ENCODE measurements at regions not wholly inside any gene's neighbourhood (a gene's known extent, or its start where the extent isn't known, plus 50 kb on each side); places are given as distances from the start of the nearest gene placed in this dataset.

GRCh38 chr12:124502379-124502778 is 65.0 kb downstream of the NCOR2 start:
- peaks cover 20% of the 10 kb centered on the region for H3K79me2 ChIP-seq (ENCODE audit: control insufficient read depth, insufficient read depth, low read length)
- H2AFZ ChIP-seq (ENCODE audit: low read length) = no peak overlapping the region
- H3K27ac ChIP-seq (ENCODE audit: insufficient read depth, low read length) = no peak overlapping the region
- TF ChIP-seq EZH2 (IDR thresholded peaks at IDR 0.05; ENCODE audit: low read length, missing control alignments) (no peak), CTCF (conservative IDR thresholded peaks at IDR 0.05 in 1 of 2, IDR thresholded peaks at IDR 0.05 in 1 of 2; ENCODE audit: low read depth in 1 of 2, low read length in 2 of 2) (no peak)
- no peaks in the 10 kb centered on the region for H3K9me3 ChIP-seq (ENCODE audit: control insufficient read depth, insufficient read depth, low read depth, low read length)
- H3K4me3 ChIP-seq (replicated peaks in 1 of 4; ENCODE audit: control extremely low read depth in 1 of 4, insufficient read depth in 1 of 4, low read depth in 3 of 4, low read length in 4 of 4) = no peak overlapping the region
- peaks cover 32% of the 10 kb centered on the region for H3K4me1 ChIP-seq (ENCODE audit: control insufficient read depth, extremely low read depth, insufficient read depth, low read length)
- H3K27me3 ChIP-seq (ENCODE audit: control insufficient read depth, insufficient read depth, low read length) = no peaks in the 10 kb centered on the region
- no peak for DNase-seq (ENCODE audit: low read depth in 2 of 2)
- H3K36me3 ChIP-seq (ENCODE audit: control insufficient read depth, insufficient read depth, low read length) = no peaks in the 10 kb centered on the region
- no peak overlapping the region for H3K4me2 ChIP-seq (ENCODE audit: extremely low read depth, insufficient read depth, low read length)
- no peak overlapping the region for H3K9ac ChIP-seq (ENCODE audit: insufficient read depth, low read length)
- H4K20me1 ChIP-seq (ENCODE audit: control insufficient read depth, extremely low read depth, insufficient read depth, low read length) = no peaks in the 10 kb centered on the region

- no peaks in the 10 kb centered on the region for H4K20me1 ChIP-seq (ENCODE audit: control insufficient read depth, extremely low read depth, insufficient read depth, low read length)
Observed at GRCh38 chr12:124501827-124502226, 65.6 kb downstream of the NCOR2 start.

GRCh38 chr12:124501112-124501561 is 66.3 kb downstream of the NCOR2 start:
- Histone ChIP-seq H3K9ac (ENCODE audit: insufficient read depth, low read length) (no peak overlapping the region), H3K79me2 (ENCODE audit: control insufficient read depth, insufficient read depth, low read length) (peaks cover 28% of the 10 kb centered on the region), H2AFZ (ENCODE audit: low read length) (no peak overlapping the region), H3K4me2 (ENCODE audit: extremely low read depth, insufficient read depth, low read length) (no peak overlapping the region), H3K27ac (ENCODE audit: insufficient read depth, low read length) (no peak overlapping the region), H3K27me3 (ENCODE audit: control insufficient read depth, insufficient read depth, low read length) (no peaks in the 10 kb centered on the region), H4K20me1 (ENCODE audit: control insufficient read depth, extremely low read depth, insufficient read depth, low read length) (no peaks in the 10 kb centered on the region), H3K4me3 (replicated peaks in 1 of 4; ENCODE audit: control extremely low read depth in 1 of 4, insufficient read depth in 1 of 4, low read depth in 3 of 4, low read length in 4 of 4) (no peak overlapping the region), H3K36me3 (ENCODE audit: control insufficient read depth, insufficient read depth, low read length) (no peaks in the 10 kb centered on the region), H3K9me3 (ENCODE audit: control insufficient read depth, insufficient read depth, low read depth, low read length) (no peaks in the 10 kb centered on the region), H3K4me1 (ENCODE audit: control insufficient read depth, extremely low read depth, insufficient read depth, low read length) (peaks cover 37% of the 10 kb centered on the region)
- no peak for TF ChIP-seq EZH2 (IDR thresholded peaks at IDR 0.05; ENCODE audit: low read length, missing control alignments)
- TF ChIP-seq CTCF (conservative IDR thresholded peaks at IDR 0.05 in 1 of 2, IDR thresholded peaks at IDR 0.05 in 1 of 2; ENCODE audit: low read depth in 1 of 2, low read length in 2 of 2) = no peak
- no peak for DNase-seq (ENCODE audit: low read depth in 2 of 2)

More at GRCh38 chr12:124501827-124502226, 65.6 kb downstream of the NCOR2 start:
- Histone ChIP-seq H3K9ac (ENCODE audit: insufficient read depth, low read length) (no peak overlapping the region), H3K4me1 (ENCODE audit: control insufficient read depth, extremely low read depth, insufficient read depth, low read length) (peaks cover 32% of the 10 kb centered on the region), H3K36me3 (ENCODE audit: control insufficient read depth, insufficient read depth, low read length) (no peaks in the 10 kb centered on the region), H3K27me3 (ENCODE audit: control insufficient read depth, insufficient read depth, low read length) (no peaks in the 10 kb centered on the region), H3K27ac (ENCODE audit: insufficient read depth, low read length) (no peak overlapping the region), H3K79me2 (ENCODE audit: control insufficient read depth, insufficient read depth, low read length) (peaks cover 21% of the 10 kb centered on the region), H3K9me3 (ENCODE audit: control insufficient read depth, insufficient read depth, low read depth, low read length) (no peaks in the 10 kb centered on the region), H3K4me3 (replicated peaks in 1 of 4; ENCODE audit: control extremely low read depth in 1 of 4, insufficient read depth in 1 of 4, low read depth in 3 of 4, low read length in 4 of 4) (no peak overlapping the region), H3K4me2 (ENCODE audit: extremely low read depth, insufficient read depth, low read length) (no peak overlapping the region), H2AFZ (ENCODE audit: low read length) (no peak overlapping the region)
- DNase-seq (ENCODE audit: low read depth in 2 of 2) = no peak
- no peak for TF ChIP-seq CTCF (conservative IDR thresholded peaks at IDR 0.05 in 1 of 2, IDR thresholded peaks at IDR 0.05 in 1 of 2; ENCODE audit: low read depth in 1 of 2, low read length in 2 of 2)
- no peak for TF ChIP-seq EZH2 (IDR thresholded peaks at IDR 0.05; ENCODE audit: low read length, missing control alignments)

Data from fibroblast of lung (primary cell).